ENCODE measurements at regions not wholly inside any gene's neighbourhood (a gene's known extent, or its start where the extent isn't known, plus 50 kb on each side); places are given as distances from the start of the nearest gene placed in this dataset.

DNA sequence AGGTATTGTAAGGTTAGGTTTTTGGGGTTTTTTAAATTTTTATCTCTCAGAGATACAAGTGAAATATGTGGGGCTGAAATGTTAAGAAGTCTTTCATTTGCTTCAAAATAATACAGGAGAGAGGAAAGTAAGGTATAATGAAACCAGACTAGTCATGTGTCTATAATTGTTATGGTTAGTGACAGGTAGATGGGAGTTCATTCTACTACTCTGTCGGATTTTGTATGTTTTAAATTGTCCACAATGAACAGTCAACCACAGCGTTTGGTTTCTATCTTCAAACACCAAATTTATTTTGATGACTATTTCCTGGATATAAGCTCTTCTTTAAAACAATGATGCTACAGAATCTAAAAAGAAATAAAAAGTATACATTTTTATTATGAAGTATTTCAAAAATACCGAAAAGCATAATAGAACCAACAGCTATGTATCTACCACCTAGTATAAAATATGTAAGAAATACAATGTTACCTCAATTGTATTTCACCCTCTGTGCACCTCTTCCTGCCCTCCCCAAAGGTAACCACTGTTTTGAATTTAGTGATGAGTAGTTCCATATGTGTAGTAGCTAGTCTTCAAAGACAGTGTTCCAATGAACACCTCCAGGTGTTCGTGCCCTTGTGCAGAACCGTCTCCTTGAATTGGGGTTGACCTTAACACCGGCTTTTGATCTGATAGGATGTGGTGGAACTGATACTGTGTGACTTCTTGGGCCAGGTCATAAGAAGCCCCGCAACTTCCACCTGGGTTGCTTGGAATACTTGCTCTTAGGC lies 74.8 kb upstream of the CDK1 start:
- no peak for TF ChIP-seq EP300 (IDR thresholded peaks at IDR 0.05)
- DNase-seq = no peak
- intact Hi-C loops (cut with DNase I) = no loop called here
- no peaks in the 10 kb centered on the region for H3K4me1 ChIP-seq (ENCODE audit: insufficient read depth)
- 93 to 94% (median 94%) methylated on average over 7 of the region's 7 CpGs for WGBS, 3 donors
- no peak overlapping the region for H3K27ac ChIP-seq
- no peaks in the 10 kb centered on the region for H3K36me3 ChIP-seq
- H3K4me3 ChIP-seq = no peak overlapping the region
- H3K9me3 ChIP-seq = no peaks in the 10 kb centered on the region
- no peaks in the 10 kb centered on the region for H3K27me3 ChIP-seq

DNA sequence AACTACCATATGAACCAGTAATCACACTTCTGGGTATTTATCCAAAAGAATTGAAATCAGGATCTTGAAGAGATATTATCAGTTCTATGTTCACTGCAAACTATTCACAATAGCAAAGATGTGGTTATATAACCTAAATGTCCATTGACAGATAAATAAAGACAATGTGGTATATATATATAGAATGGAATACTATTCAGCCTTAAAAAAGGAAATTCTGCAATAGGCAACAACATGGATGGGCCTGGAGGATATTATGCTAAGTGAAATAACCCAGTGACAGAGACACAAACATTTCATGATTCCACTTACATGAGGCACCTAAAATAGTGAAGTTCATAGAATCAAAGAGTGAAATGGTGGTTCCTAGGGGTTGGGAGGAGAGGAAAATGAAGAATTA lies 90.6 kb upstream of the CDK1 start:
- Histone ChIP-seq H3K36me3 (no peaks in the 10 kb centered on the region), H3K27me3 (no peaks in the 10 kb centered on the region), H3K4me1 (ENCODE audit: insufficient read depth) (no peaks in the 10 kb centered on the region), H3K9me3 (no peaks in the 10 kb centered on the region), H3K4me3 (no peak overlapping the region), H3K27ac (no peak overlapping the region)
- DNase-seq = no peak
- intact Hi-C loops (cut with DNase I) = no loop called here
- TF ChIP-seq POLR2A (IDR thresholded peaks at IDR 0.05) (no peak), EP300 (IDR thresholded peaks at IDR 0.05) (no peak)
- TF ChIP-seq, protein P1, sequence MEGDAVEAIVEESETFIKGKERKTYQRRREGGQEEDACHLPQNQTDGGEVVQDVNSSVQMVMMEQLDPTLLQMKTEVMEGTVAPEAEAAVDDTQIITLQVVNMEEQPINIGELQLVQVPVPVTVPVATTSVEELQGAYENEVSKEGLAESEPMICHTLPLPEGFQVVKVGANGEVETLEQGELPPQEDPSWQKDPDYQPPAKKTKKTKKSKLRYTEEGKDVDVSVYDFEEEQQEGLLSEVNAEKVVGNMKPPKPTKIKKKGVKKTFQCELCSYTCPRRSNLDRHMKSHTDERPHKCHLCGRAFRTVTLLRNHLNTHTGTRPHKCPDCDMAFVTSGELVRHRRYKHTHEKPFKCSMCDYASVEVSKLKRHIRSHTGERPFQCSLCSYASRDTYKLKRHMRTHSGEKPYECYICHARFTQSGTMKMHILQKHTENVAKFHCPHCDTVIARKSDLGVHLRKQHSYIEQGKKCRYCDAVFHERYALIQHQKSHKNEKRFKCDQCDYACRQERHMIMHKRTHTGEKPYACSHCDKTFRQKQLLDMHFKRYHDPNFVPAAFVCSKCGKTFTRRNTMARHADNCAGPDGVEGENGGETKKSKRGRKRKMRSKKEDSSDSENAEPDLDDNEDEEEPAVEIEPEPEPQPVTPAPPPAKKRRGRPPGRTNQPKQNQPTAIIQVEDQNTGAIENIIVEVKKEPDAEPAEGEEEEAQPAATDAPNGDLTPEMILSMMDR (IDR thresholded peaks at IDR 0.05) = no peak

DNA sequence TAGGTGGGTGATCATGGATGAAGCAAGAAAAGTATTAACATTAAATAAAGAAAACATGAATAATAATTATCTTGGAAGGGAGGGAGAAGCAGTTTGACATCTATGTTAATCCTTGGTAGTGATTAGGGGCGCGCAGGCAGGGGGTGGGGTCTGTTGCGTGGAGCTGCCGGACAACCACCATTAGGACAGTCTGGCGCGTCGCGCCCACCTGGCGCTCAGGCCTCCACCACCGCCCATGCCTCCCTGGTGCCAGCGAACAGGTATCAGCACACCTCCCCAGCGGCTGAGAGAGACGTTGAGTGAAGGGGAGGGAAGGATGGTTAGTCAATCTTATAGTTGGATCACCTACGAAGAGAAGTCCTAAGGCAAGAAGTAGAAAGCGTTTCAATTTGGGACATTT lies 94.2 kb upstream of the CDK1 start:
- intact Hi-C loops (cut with DNase I) = no loop called here
- no peak overlapping the region for H3K4me3 ChIP-seq
- TF ChIP-seq, protein P1 (IDR thresholded peaks at IDR 0.05) = no peak
- TF ChIP-seq POLR2A (IDR thresholded peaks at IDR 0.05) (no peak), EP300 (IDR thresholded peaks at IDR 0.05) (no peak)
- H3K4me1 ChIP-seq (ENCODE audit: insufficient read depth) = no peaks in the 10 kb centered on the region
- H3K27me3 ChIP-seq = no peaks in the 10 kb centered on the region
- no peak for DNase-seq
- H3K9me3 ChIP-seq = no peaks in the 10 kb centered on the region
- no peak overlapping the region for H3K27ac ChIP-seq
- WGBS, 3 donors = 91 to 94% (median 93%) methylated on average over 15 of the region's 15 CpGs
- no peaks in the 10 kb centered on the region for H3K36me3 ChIP-seq

DNA sequence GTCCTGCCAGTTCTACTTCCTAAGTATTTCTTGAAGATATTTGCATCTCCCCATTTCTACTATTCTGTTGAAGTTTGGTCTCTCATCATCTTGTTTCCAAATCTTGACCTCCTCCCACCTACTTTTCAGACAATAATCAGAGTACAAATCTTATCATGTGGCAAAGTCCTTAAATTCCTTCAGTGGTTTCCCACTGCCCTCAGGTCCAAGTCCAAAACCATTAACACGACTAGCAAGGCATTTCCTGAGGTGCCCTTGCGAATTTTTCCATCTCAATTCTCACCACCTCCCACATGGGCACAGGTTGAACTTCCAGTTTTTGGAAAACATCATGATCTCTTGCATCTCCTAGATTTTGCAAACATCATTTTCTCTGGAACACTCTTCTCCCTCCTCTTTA lies 97.2 kb upstream of the CDK1 start:
- TF ChIP-seq EP300 (IDR thresholded peaks at IDR 0.05) (no peak), POLR2A (IDR thresholded peaks at IDR 0.05) (no peak)
- TF ChIP-seq, protein P1 (IDR thresholded peaks at IDR 0.05) = no peak
- Histone ChIP-seq H3K9me3 (no peaks in the 10 kb centered on the region), H3K27me3 (no peaks in the 10 kb centered on the region), H3K27ac (no peak overlapping the region), H3K4me3 (no peak overlapping the region), H3K4me1 (ENCODE audit: insufficient read depth) (peaks cover 4% of the 10 kb centered on the region), H3K36me3 (no peaks in the 10 kb centered on the region)
- intact Hi-C loops (cut with DNase I) = no loop called here
- no peak for DNase-seq
- 76 to 84% (median 84%) methylated on average over 2 of the region's 2 CpGs for WGBS, 3 donors

DNA sequence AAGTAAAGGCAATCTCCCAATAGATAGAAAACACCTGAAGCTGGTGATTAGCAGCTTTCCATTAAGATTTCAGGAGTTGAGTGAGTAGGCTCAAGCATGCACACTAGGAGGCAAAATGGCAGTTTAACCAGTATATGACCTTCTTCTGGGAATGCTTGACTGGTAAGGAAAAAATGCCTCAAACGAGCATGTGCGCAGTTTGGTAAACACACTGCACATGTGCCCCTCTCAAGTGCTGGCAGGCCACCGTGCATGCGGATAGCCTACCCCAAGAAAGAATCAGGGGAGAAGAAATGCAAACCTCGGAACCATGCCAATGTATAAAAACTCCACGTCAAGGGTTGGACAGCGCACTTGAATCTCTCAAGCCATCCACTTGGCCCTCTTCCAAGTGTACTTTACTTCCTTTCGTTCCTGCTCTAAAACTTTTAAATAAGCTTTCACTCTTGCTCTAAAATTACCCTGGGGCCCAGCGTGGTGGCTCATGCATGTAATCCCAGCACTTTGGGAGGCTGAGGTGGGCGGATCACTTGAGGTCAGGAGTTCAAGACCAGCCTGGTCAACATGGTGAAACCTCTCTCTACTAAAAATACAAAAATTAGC lies 98.8 kb upstream of the CDK1 start:
- intact Hi-C loops (cut with DNase I) = no loop called here
- Histone ChIP-seq H3K4me3 (no peak overlapping the region), H3K4me1 (ENCODE audit: insufficient read depth) (peaks cover 4% of the 10 kb centered on the region), H3K9me3 (no peaks in the 10 kb centered on the region), H3K36me3 (no peaks in the 10 kb centered on the region), H3K27ac (no peak overlapping the region), H3K27me3 (no peaks in the 10 kb centered on the region)
- WGBS, 3 donors = 91 to 93% (median 92%) methylated on average over 10 of the region's 10 CpGs
- DNase-seq = no peak
- TF ChIP-seq EP300 (IDR thresholded peaks at IDR 0.05) (no peak), POLR2A (IDR thresholded peaks at IDR 0.05) (no peak)
- TF ChIP-seq, protein P1 (IDR thresholded peaks at IDR 0.05) = no peak

Measured in ovary (tissue), 7 donors.